SU-DHL-6 (cell line): ENCODE measurements at regions not wholly inside any gene's neighbourhood (a gene's known extent, or its start where the extent isn't known, plus 50 kb on each side); places are given as distances from the start of the nearest gene placed in this dataset.

Source experiments
- H2AFZ ChIP-seq: fragments of 200-600 bp; sonication (generic); 2 replicates; pipeline ENCODE4 v1.6.1; 2014; ENCODE audit warnings: low read depth, mild to moderate bottlenecking, moderate library complexity, mixed read lengths, antibody characterized with exemption, low read length; ENCODE audit not compliant: severe bottlenecking
- H3F3A ChIP-seq: fragments of 200-600 bp; shearing (Covaris generic); 2 replicates; pipeline ENCODE4 v1.6.0; 2016; ENCODE audit warnings: antibody characterized with exemption, mild to moderate bottlenecking; ENCODE audit not compliant: insufficient read depth
- H3K27ac ChIP-seq: fragments of 200-600 bp; sonication (generic); 2 replicates; pipeline ENCODE4 v1.5.1; 2016; ENCODE audit warnings: low read depth, mild to moderate bottlenecking, low read length, moderate library complexity, mixed read lengths
- H3K27me3 ChIP-seq: fragments of 200-600 bp; sonication (generic), shearing (Covaris generic); 2 replicates; pipeline ENCODE4 v1.6.0; 2014; ENCODE audit warnings: mild to moderate bottlenecking, low read length
- H3K36me3 ChIP-seq: fragments of 200-600 bp; sonication (generic); 2 replicates; pipeline ENCODE4 v1.6.1; 2014; ENCODE audit warnings: mild to moderate bottlenecking, low read length, mixed read lengths
- H3K4me2 ChIP-seq: fragments of 300-600, 200-600 bp; shearing (Covaris generic), sonication (generic); 2 replicates; pipeline ENCODE4 v1.6.0; 2014; ENCODE audit warnings: low read length, low read depth, mild to moderate bottlenecking; ENCODE audit not compliant: poor library complexity, severe bottlenecking
- H3K4me3 ChIP-seq: fragments of 200-600 bp; sonication (generic); 2 replicates; pipeline ENCODE4 v1.5.1; 2014; ENCODE audit warnings: antibody characterized with exemption, low read length, mild to moderate bottlenecking, mixed read lengths; ENCODE audit not compliant: insufficient read depth, poor library complexity, severe bottlenecking
- H3K79me2 ChIP-seq: fragments of 200-600 bp; sonication (generic); 2 replicates; pipeline ENCODE4 v1.6.1; 2014; ENCODE audit warnings: mild to moderate bottlenecking, low read length, moderate library complexity; ENCODE audit not compliant: insufficient read depth
- H3K9ac ChIP-seq: fragments of 200-600 bp; sonication (generic); 2 replicates; pipeline ENCODE4 v1.7.0; 2014; ENCODE audit warnings: mild to moderate bottlenecking, low read length
- H3K9me2 ChIP-seq: fragments of 200-600 bp; sonication (generic); replicated peaks from 2 replicates; pipeline ENCODE4 v1.6.1; 2014; ENCODE audit warnings: low read length; ENCODE audit not compliant: insufficient read depth
- H3K9me3 ChIP-seq: fragments of 200-600 bp; sonication (generic); 2 replicates; pipeline ENCODE4 v1.6.1; 2014; ENCODE audit warnings: low read length, mixed read lengths; ENCODE audit not compliant: insufficient read depth
- H4K20me1 ChIP-seq: fragments of 200-600 bp; sonication (generic); 2 replicates; pipeline ENCODE4 v1.6.1; 2014; ENCODE audit warnings: low read depth, mild to moderate bottlenecking, antibody characterized with exemption, low read length, moderate library complexity, mixed read lengths
- EZH2phosphoT487 ChIP-seq: fragments of 200-600 bp; sonication (generic), shearing (Covaris generic); conservative IDR thresholded peaks from 2 replicates; pipeline ENCODE4 v1.6.1; 2018; ENCODE audit warnings: mild to moderate bottlenecking, antibody characterized with exemption, low read length, moderate library complexity, mixed read lengths
- TF ChIP-seq, protein P1 (sequence below): fragments of 200-600 bp; sonication (generic); IDR thresholded peaks from one replicate; pipeline ENCODE4 v1.5.1; 2017; ENCODE audit warnings: antibody characterized with exemption, mild to moderate bottlenecking, low read length, moderate library complexity; ENCODE audit not compliant: insufficient read depth, poor library complexity, severe bottlenecking

DNA sequence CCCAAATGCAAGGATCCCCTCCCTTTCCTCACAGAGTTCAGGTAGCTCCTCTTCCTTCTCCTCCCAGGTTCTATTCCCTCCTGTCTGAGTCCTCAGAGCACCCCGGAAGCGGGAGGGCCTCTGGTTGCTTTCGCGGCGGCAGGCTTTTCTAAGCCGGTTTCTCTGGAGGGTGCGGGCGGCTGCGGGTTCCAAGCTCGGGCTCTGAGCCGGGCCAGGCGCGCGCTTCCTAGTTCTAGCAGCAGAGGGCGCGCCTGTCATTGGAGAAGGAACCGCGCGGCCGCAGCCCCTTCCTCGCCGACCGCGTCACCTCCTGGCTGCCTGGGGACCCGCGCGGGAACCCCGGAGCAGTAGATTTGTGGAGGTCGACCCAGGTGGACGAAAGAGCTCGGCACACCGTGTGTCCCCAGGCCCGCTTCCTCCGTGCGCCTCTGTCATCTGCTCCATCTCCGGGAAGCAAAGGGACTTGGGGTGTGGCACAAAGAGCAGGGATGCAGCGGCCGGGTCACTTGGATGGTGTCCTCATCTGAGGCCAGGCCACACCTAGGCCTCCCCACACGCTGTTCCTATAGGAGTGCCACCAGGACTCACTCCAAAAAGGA lies 389.0 kb upstream of the PODXL start:
- H2AFZ ChIP-seq: no peak overlapping the region
- no peak overlapping the region for H3K4me2 ChIP-seq

DNA sequence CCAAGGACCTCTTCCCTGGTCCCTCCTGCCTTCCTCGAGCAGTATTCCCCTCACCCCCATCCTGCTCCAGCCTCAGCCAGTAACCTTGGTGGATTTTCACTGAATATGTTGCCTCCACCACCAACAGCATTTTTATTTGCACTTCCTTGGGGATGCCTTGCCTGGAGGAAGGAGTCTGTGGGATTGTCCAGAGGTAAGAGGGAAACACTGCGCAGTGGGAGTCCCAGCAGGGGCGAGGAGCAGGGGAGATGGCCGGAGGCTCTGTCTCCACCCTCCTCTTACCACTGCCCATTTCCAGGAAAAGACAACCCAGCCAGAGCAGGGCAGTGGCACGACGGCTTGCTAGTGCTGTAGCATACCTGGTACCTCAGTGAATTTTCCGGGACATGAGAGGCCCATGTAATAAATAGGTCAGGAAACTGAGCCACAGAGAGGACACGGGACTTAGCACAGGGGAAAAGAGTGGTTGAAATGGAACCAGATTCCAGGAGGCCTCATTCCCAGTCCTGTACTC lies 388.2 kb upstream of the PODXL start:
- H3K4me3 ChIP-seq: no peak overlapping the region
- H3K36me3 ChIP-seq: no peaks in the 10 kb centered on the region
- no peaks in the 10 kb centered on the region for H4K20me1 ChIP-seq
- H3K27ac ChIP-seq: no peak overlapping the region
- H3K9me3 ChIP-seq: no peaks in the 10 kb centered on the region
- H3K9ac ChIP-seq: no peak overlapping the region
- H3K9me2 ChIP-seq: no peaks in the 10 kb centered on the region
- H2AFZ ChIP-seq: no peak overlapping the region
- no peak overlapping the region for H3K4me2 ChIP-seq
- no peaks in the 10 kb centered on the region; the same call in 1 of the 2 replicates for H3K27me3 ChIP-seq
- TF ChIP-seq EZH2phosphoT487: no peak
- TF ChIP-seq, protein P1, sequence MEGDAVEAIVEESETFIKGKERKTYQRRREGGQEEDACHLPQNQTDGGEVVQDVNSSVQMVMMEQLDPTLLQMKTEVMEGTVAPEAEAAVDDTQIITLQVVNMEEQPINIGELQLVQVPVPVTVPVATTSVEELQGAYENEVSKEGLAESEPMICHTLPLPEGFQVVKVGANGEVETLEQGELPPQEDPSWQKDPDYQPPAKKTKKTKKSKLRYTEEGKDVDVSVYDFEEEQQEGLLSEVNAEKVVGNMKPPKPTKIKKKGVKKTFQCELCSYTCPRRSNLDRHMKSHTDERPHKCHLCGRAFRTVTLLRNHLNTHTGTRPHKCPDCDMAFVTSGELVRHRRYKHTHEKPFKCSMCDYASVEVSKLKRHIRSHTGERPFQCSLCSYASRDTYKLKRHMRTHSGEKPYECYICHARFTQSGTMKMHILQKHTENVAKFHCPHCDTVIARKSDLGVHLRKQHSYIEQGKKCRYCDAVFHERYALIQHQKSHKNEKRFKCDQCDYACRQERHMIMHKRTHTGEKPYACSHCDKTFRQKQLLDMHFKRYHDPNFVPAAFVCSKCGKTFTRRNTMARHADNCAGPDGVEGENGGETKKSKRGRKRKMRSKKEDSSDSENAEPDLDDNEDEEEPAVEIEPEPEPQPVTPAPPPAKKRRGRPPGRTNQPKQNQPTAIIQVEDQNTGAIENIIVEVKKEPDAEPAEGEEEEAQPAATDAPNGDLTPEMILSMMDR: no peak
- H3K79me2 ChIP-seq: no peaks in the 10 kb centered on the region
- no peaks in the 10 kb centered on the region for H3F3A ChIP-seq

More for the DNA sequence above, 389.0 kb upstream of the PODXL start:
- H4K20me1 ChIP-seq: no peaks in the 10 kb centered on the region
- no peak overlapping the region for H3K27ac ChIP-seq
- no peaks in the 10 kb centered on the region; the same call in 1 of the 2 replicates for H3K27me3 ChIP-seq
- H3K79me2 ChIP-seq: no peaks in the 10 kb centered on the region
- H3K9ac ChIP-seq: no peak overlapping the region
- no peaks in the 10 kb centered on the region for H3K9me3 ChIP-seq
- no peaks in the 10 kb centered on the region for H3K9me2 ChIP-seq
- no peaks in the 10 kb centered on the region for H3K36me3 ChIP-seq
- H3K4me3 ChIP-seq: no peak overlapping the region
- H3F3A ChIP-seq: no peaks in the 10 kb centered on the region
- TF ChIP-seq, protein P1: peak; percentile 63
- TF ChIP-seq EZH2phosphoT487: no peak

DNA sequence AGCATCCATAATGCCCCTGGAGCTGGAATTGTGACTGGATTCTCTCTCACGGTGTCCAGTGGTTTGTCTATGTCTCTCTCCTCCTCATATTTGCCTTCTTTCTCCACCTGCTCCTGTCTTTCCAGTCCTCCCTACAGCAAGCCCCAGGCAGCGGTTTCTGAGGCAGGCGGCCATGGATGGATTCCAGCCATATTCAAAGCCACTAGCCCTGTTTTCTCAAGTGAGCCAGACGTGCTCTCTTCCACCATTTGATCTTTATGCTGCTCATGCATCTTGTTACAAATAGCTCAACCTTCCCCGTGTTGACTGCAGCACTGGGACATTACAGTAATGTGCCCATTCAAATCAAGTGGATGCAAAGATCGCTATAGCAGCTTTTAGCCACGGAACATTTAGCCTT lies 387.2 kb upstream of the PODXL start:
- TF ChIP-seq, protein P1: no peak
- no peak for TF ChIP-seq EZH2phosphoT487
- no peaks in the 10 kb centered on the region for H3K9me3 ChIP-seq
- H3K27me3 ChIP-seq: no peaks in the 10 kb centered on the region; the same call in 1 of the 2 replicates
- H3K9me2 ChIP-seq: no peaks in the 10 kb centered on the region
- H3K4me2 ChIP-seq: no peak overlapping the region
- no peaks in the 10 kb centered on the region for H3K79me2 ChIP-seq
- H2AFZ ChIP-seq: no peak overlapping the region
- no peak overlapping the region for H3K4me3 ChIP-seq
- no peak overlapping the region for H3K9ac ChIP-seq
- H4K20me1 ChIP-seq: no peaks in the 10 kb centered on the region
- H3K27ac ChIP-seq: no peak overlapping the region
- no peaks in the 10 kb centered on the region for H3K36me3 ChIP-seq
- no peaks in the 10 kb centered on the region for H3F3A ChIP-seq
